H1 (cell line): ENCODE measurements at regions not wholly inside any gene's neighbourhood (a gene's known extent, or its start where the extent isn't known, plus 50 kb on each side); places are given as distances from the start of the nearest gene placed in this dataset.

ENCODE experiments used
- CTCF ChIA-PET: fragments of 300-600 bp; sonication (Branson Sonifier 250); formaldehyde crosslinking; loops from one replicate; lab custom pipeline; 2021; ENCODE audit not compliant: partially characterized antibody; lab: Charles Lee
- POLR2A ChIA-PET: fragments of 300-600 bp; sonication (Branson Sonifier 250); formaldehyde crosslinking; loops from one replicate; lab custom pipeline; 2021; ENCODE audit warnings: inconsistent platforms; ENCODE audit not compliant: partially characterized antibody; lab: Charles Lee
- DNase-seq, 2 experiments: peaks; one replicate each; pipeline versions ENCODE4 v3.0.0 to v3.0.0-alpha.2; 2010 to 2022; ENCODE audit warnings: low spot score in 2 of 2, low read depth in 1 of 2, mixed read lengths in 1 of 2
- FAIRE-seq: peaks from 2 replicates; lab custom pipeline; 2011; peaks lifted over from hg19 to GRCh38; lab: Jason Lieb, UNC
- H2AFZ ChIP-seq: 2 replicates; pipeline ENCODE4 v1.8.1; 2012; ENCODE audit warnings: low read length, inconsistent platforms
- H2AK5ac ChIP-seq: 2 replicates; pipeline ENCODE4 v1.6.1; 2013; ENCODE audit warnings: low read depth, low read length
- H2BK120ac ChIP-seq: replicated peaks from 2 replicates; pipeline ENCODE3; 2013; ENCODE audit warnings: low read depth, low read length, inconsistent platforms
- H2BK12ac ChIP-seq: 2 replicates; pipeline ENCODE4 v1.6.1; 2013; ENCODE audit warnings: low read depth, low read length
- H2BK15ac ChIP-seq: 2 replicates; pipeline ENCODE4 v1.6.1; 2013; ENCODE audit warnings: low read length
- H2BK20ac ChIP-seq: 2 replicates; pipeline ENCODE4 v1.6.1; 2013; ENCODE audit warnings: low read length
- H2BK5ac ChIP-seq: 2 replicates; pipeline ENCODE4 v1.6.1; 2013; ENCODE audit warnings: low read depth, low read length
- H3K14ac ChIP-seq: 2 replicates; pipeline ENCODE4 v1.6.1; 2013; ENCODE audit warnings: inconsistent platforms; ENCODE audit not compliant: insufficient read length
- H3K18ac ChIP-seq: 2 replicates; pipeline ENCODE4 v1.6.1; 2013; ENCODE audit warnings: low read length; ENCODE audit errors: extremely low read depth
- H3K23ac ChIP-seq: 2 replicates; pipeline ENCODE4 v1.6.1; 2013; ENCODE audit warnings: inconsistent platforms; ENCODE audit not compliant: insufficient read length
- H3K23me2 ChIP-seq: 2 replicates; pipeline ENCODE4 v1.6.1; 2013; ENCODE audit warnings: low read depth, low read length
- H3K27ac ChIP-seq: 2 replicates; pipeline ENCODE4 v1.6.1; 2011; ENCODE audit warnings: low read depth, low read length, inconsistent platforms
- H3K27me3 ChIP-seq, 4 experiments: replicated peaks in 1 of 4; 1 replicate in 1 of 4; 2 replicates in 3 of 4; pipeline versions ENCODE4 v1.6.1 to v1.8.1; 2011 to 2013; ENCODE audit warnings: low read length in 3 of 4, mild to moderate bottlenecking in 3 of 4, inconsistent platforms in 2 of 4, mixed read lengths in 2 of 4, moderate library complexity in 1 of 4; ENCODE audit not compliant: control insufficient read depth in 3 of 4, insufficient read depth in 3 of 4; ENCODE audit errors: extremely low read depth in 1 of 4
- H3K36me3 ChIP-seq, 4 experiments: 2 replicates each; pipeline versions ENCODE4 v1.6.1 to v1.8.1; 2011 to 2013; ENCODE audit warnings: mild to moderate bottlenecking in 4 of 4, low read length in 3 of 4, moderate library complexity in 2 of 4, control low read depth in 1 of 4, inconsistent platforms in 1 of 4; ENCODE audit not compliant: insufficient read depth in 4 of 4, control insufficient read depth in 2 of 4
- H3K4ac ChIP-seq: replicated peaks from 2 replicates; pipeline ENCODE3; 2013; ENCODE audit warnings: low read length, low read depth, mixed read lengths, inconsistent platforms; ENCODE audit not compliant: insufficient read length
- H3K4me1 ChIP-seq, 4 experiments: replicated peaks in 1 of 4; 1 replicate in 1 of 4; 2 replicates in 3 of 4; pipeline versions ENCODE4 v1.6.1 to v1.8.1; 2011 to 2013; ENCODE audit warnings: low read length in 3 of 4, inconsistent platforms in 2 of 4, mixed read lengths in 1 of 4; ENCODE audit not compliant: insufficient read depth in 4 of 4, control insufficient read depth in 3 of 4
- H3K4me2 ChIP-seq, 2 experiments: 2 replicates each; pipeline versions ENCODE4 v1.6.1 to v1.8.1; 2011 to 2013; ENCODE audit warnings: low read depth in 2 of 2, low read length in 2 of 2, control low read depth in 1 of 2, inconsistent platforms in 1 of 2, mild to moderate bottlenecking in 1 of 2; ENCODE audit not compliant: insufficient read depth in 1 of 2
- H3K4me3 ChIP-seq, 4 experiments: fragments of 200-600, 300-600 bp in 1 of 4; sonication (generic), shearing (Covaris generic), sonication (Bioruptor Twin) in 1 of 4; 2 replicates each; pipeline versions ENCODE4 v1.5.1 to v1.8.1; 2011 to 2016; ENCODE audit warnings: low read length in 4 of 4, low read depth in 3 of 4, control low read depth in 2 of 4, inconsistent platforms in 2 of 4, mild to moderate bottlenecking in 2 of 4, mixed read lengths in 1 of 4, moderate library complexity in 1 of 4; ENCODE audit not compliant: insufficient read depth in 2 of 4; ENCODE audit errors: extremely low read depth in 1 of 4
- H3K56ac ChIP-seq: replicated peaks from 2 replicates; pipeline ENCODE3; 2013; ENCODE audit warnings: low read depth, mild to moderate bottlenecking, mixed read lengths, low read length, inconsistent platforms; ENCODE audit not compliant: insufficient read length
- H3K79me1 ChIP-seq: 2 replicates; pipeline ENCODE4 v1.6.1; 2013; ENCODE audit warnings: low read depth, low read length, control low read depth
- H3K79me2 ChIP-seq, 2 experiments: 2 replicates each; pipeline versions ENCODE4 v1.6.1 to v1.8.1; 2012 to 2013; ENCODE audit warnings: low read length in 2 of 2, mild to moderate bottlenecking in 2 of 2, inconsistent platforms in 1 of 2; ENCODE audit not compliant: insufficient read depth in 2 of 2, control insufficient read depth in 1 of 2
- H3K9ac ChIP-seq, 4 experiments: replicated peaks in 1 of 4; 1 replicate in 1 of 4; 2 replicates in 3 of 4; pipeline versions ENCODE4 v1.6.1 to v1.8.1; 2011 to 2013; ENCODE audit warnings: low read depth in 3 of 4, low read length in 3 of 4, control low read depth in 2 of 4, mild to moderate bottlenecking in 2 of 4, moderate library complexity in 2 of 4, inconsistent platforms in 1 of 4; ENCODE audit errors: extremely low read depth in 1 of 4
- H3K9me3 ChIP-seq, 2 experiments: 2 replicates each; pipeline versions ENCODE4 v1.6.1 to v1.8.1; 2012 to 2013; ENCODE audit warnings: mild to moderate bottlenecking in 2 of 2, moderate library complexity in 2 of 2, control low read depth in 1 of 2, inconsistent platforms in 1 of 2, low read depth in 1 of 2, low read length in 1 of 2, mixed read lengths in 1 of 2; ENCODE audit not compliant: insufficient read depth in 2 of 2
- H4K20me1 ChIP-seq, 2 experiments: replicated peaks in 1 of 2; 2 replicates each; pipeline versions ENCODE3 to v1.8.1; 2011 to 2013; ENCODE audit warnings: inconsistent platforms in 2 of 2, low read length in 2 of 2, mild to moderate bottlenecking in 1 of 2; ENCODE audit not compliant: insufficient read depth in 2 of 2, control insufficient read depth in 1 of 2
- H4K5ac ChIP-seq: 2 replicates; pipeline ENCODE4 v1.6.1; 2013; ENCODE audit warnings: low read length, low read depth, mixed read lengths, inconsistent platforms; ENCODE audit not compliant: insufficient read length
- H4K8ac ChIP-seq: 2 replicates; pipeline ENCODE4 v1.8.0; 2013; ENCODE audit warnings: mild to moderate bottlenecking, moderate library complexity, low read length, inconsistent platforms; ENCODE audit not compliant: insufficient read depth; ENCODE audit errors: extremely low read depth
- H4K91ac ChIP-seq: replicated peaks from 2 replicates; pipeline ENCODE3; 2013; ENCODE audit warnings: low read length, mixed read lengths, inconsistent platforms; ENCODE audit not compliant: insufficient read length
- CHD1 ChIP-seq: IDR thresholded peaks from 2 replicates; pipeline ENCODE4 v1.6.1; 2012; ENCODE audit warnings: low read depth, low read length, improper control_type of control experiment
- EGR1 ChIP-seq: IDR thresholded peaks from 2 replicates; pipeline ENCODE4 v1.6.1; 2011; ENCODE audit warnings: low read depth, low read length, borderline replicate concordance
- RNF2 ChIP-seq: fragments of 200-900, 300-1000 bp; sonication (generic); IDR thresholded peaks from 2 replicates; pipeline ENCODE4 v1.7.1; 2016; ENCODE audit warnings: borderline replicate concordance, low read depth, mild to moderate bottlenecking, antibody characterized with exemption, low read length; ENCODE audit not compliant: poor library complexity, severe bottlenecking; ENCODE audit errors: missing control alignments
- whole genome bisulfite sequencing, 2 experiments: shearing (Covaris generic) in 1 of 2; methylation state at CpG; one replicate each; pipeline versions ENCODE4 v1.1.6 to v1.1.7; 2013 to 2015; ENCODE audit warnings: low lambda C conversion rate in 2 of 2, mixed read lengths in 2 of 2, inconsistent platforms in 1 of 2, low coverage in 1 of 2, missing lambda C conversion rate in 1 of 2; ENCODE audit not compliant: insufficient replicate concordance in 2 of 2, insufficient coverage in 1 of 2, insufficient read length in 1 of 2; ENCODE audit errors: extremely low coverage in 1 of 2, missing lambda C conversion rate in 1 of 2; 5-methylcytosine and 5-hydroxymethylcytosine counted together

GRCh38 chr19:24004166-24004565 is 82.8 kb upstream of the ZNF254 start:
- H2BK20ac ChIP-seq: no peak overlapping the region
- no peak overlapping the region for H2BK5ac ChIP-seq
- no peak overlapping the region for H3K23ac ChIP-seq
- no peaks in the 10 kb centered on the region; a peak in 1 of 7 replicates for H3K27me3 ChIP-seq
- H4K91ac ChIP-seq: no peak overlapping the region
- no peak overlapping the region for H3K4me3 ChIP-seq
- TF ChIP-seq RNF2 (no peak), EGR1 (no peak), CHD1 (no peak)
- H2BK12ac ChIP-seq: no peak overlapping the region
- no peak overlapping the region for H4K5ac ChIP-seq
- H3K56ac ChIP-seq: no peak overlapping the region
- no peak overlapping the region for H3K14ac ChIP-seq
- H4K8ac ChIP-seq: no peak overlapping the region
- H3K4me1 ChIP-seq: no peaks in the 10 kb centered on the region
- WGBS, 2 experiments: 70% methylated on average over 6 of the region's 6 CpGs; no CpG with 5 or more reads in 1 of the 2 experiments
- FAIRE-seq (no peak), DNase-seq (no peak)
- no peaks in the 10 kb centered on the region for H3K23me2 ChIP-seq
- H3K27ac ChIP-seq: no peak overlapping the region
- no peak overlapping the region for H2BK15ac ChIP-seq
- no peak overlapping the region for H2AFZ ChIP-seq
- no peak overlapping the region for H2BK120ac ChIP-seq
- H3K79me2 ChIP-seq: no peaks in the 10 kb centered on the region
- H3K36me3 ChIP-seq: no peaks in the 10 kb centered on the region
- H3K79me1 ChIP-seq: no peaks in the 10 kb centered on the region
- POLR2A ChIA-PET: no interaction called here
- no peak overlapping the region for H3K9ac ChIP-seq
- peaks cover 59 to 67% of the 10 kb centered on the region in 2 experiments for H3K9me3 ChIP-seq
- H2AK5ac ChIP-seq: no peak overlapping the region
- no peak overlapping the region for H3K4me2 ChIP-seq
- H3K4ac ChIP-seq: no peak overlapping the region
- no peaks in the 10 kb centered on the region for H4K20me1 ChIP-seq
- CTCF ChIA-PET: interaction anchor here (0.9 kb wide), 1 partner anchor 13 kb away, joined by 3 read pairs; no protein-coding TSS in a partner anchor
- H3K18ac ChIP-seq: no peak overlapping the region
